HG02610 (cell line): ENCODE measurements at regions not wholly inside any gene's neighbourhood (a gene's known extent, or its start where the extent isn't known, plus 50 kb on each side); places are given as distances from the start of the nearest gene placed in this dataset.

Source experiments
- ATAC-seq: cut with Tn5 transposase; IDR thresholded peaks from one replicate; pipeline ENCODE4 v1.9.1; 2021; ENCODE audit warnings: mild to moderate bottlenecking, moderate library complexity; ENCODE audit not compliant: unreplicated experiment

DNA sequence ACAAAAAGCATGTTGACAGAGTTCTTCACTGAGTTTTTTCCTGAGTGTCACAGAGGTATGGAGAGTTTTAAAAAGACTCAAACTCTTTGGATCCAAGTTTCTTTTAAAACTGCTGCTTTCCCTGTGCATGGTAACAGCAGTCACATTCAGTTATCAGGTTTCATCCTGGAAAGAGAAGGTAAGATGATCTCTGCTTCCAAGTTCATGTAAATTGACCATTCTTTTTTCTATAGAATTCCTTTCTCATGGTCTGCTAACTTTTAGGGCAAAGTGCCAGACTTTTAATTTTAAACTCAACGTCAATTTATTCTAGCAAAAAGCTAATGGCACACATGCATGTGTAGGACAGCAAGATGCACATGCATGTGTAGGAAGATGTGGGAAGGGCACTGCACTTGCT lies 52.5 kb upstream of the PRLR start:
- no peak for ATAC-seq

DNA sequence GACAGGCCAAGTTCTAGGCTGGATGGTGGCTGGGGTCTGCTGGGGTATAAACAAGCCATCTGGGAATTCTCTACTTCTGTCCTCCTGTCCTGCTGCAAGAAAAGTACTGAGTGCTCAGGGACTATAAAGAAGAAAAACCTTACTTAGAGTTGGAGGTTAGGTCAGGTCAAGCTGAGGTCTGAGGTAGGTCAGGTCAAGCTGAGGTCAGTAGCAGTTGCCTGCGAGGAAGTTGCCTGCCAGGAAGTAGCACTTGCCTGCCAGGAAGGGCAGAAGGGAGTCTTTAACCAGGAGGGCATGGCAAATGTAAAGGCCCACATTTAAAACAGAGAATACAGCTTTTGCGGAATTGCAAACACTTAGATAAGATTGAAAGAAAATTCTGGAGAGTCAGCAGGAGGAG lies 51.3 kb upstream of the PRLR start:
- no peak for ATAC-seq
